NCI-H82 treated with DMSO at 0.1 percent for 48 hours (cell line): ENCODE measurements at regions not wholly inside any gene's neighbourhood (a gene's known extent, or its start where the extent isn't known, plus 50 kb on each side); places are given as distances from the start of the nearest gene placed in this dataset.
"Not testable (repeated sequence)": the region's sequence is repeated elsewhere in the genome, so short reads cannot be mapped to it uniquely, and the experiment has no call there.

Experiments
- DNase-seq: peaks from one replicate; lab custom pipeline; 2025; ENCODE audit not compliant: unreplicated experiment; lab: John Stamatoyannopoulos, UW

GRCh38 chr15:31178705-31179104, 77.2 kb upstream of the TRPM1 start:
- DNase-seq: no peak

GRCh38 chr15:31179693-31180092, 78.2 kb upstream of the TRPM1 start:
- no peak for DNase-seq

GRCh38 chr15:31193291-31193690, 91.8 kb upstream of the TRPM1 start:
- no peak for DNase-seq

GRCh38 chr15:31195871-31196270, 94.3 kb upstream of the TRPM1 start:
- no peak for DNase-seq

- DNase-seq: no peak
These were observed 96.2 kb upstream of the TRPM1 start for GRCh38 chr15:31197497-31198414.

GRCh38 chr15:31200735-31201151, 99.2 kb upstream of the TRPM1 start:
- peak; percentile 8 for DNase-seq

- DNase-seq: no peak
These were observed 101.4 kb upstream of the TRPM1 start for GRCh38 chr15:31202953-31203352.

- no peak for DNase-seq
These were observed 102.5 kb upstream of the TRPM1 start for GRCh38 chr15:31203999-31204398.

- DNase-seq: no peak
These were observed 105.1 kb upstream of the TRPM1 start for GRCh38 chr15:31206386-31207181.

- DNase-seq: no peak
These were observed 105.7 kb upstream of the TRPM1 start for GRCh38 chr15:31207246-31207645.

- DNase-seq: not testable (repeated sequence)
These were observed 106.3 kb upstream of the TRPM1 start for GRCh38 chr15:31207861-31208260.

- no peak for DNase-seq
These were observed 107.3 kb upstream of the TRPM1 start for GRCh38 chr15:31208817-31209216.

GRCh38 chr15:31211353-31211752, 109.8 kb upstream of the TRPM1 start:
- no peak for DNase-seq

GRCh38 chr15:31212326-31213080, 111.0 kb upstream of the TRPM1 start:
- DNase-seq: no peak

GRCh38 chr15:31214158-31214863, 112.3 kb upstream of the KLF13 start:
- DNase-seq: no peak

GRCh38 chr15:31214864-31215489, 111.7 kb upstream of the KLF13 start:
- DNase-seq: no peak

- DNase-seq: peak; percentile 50
These were observed 111.0 kb upstream of the KLF13 start for GRCh38 chr15:31215490-31216214.

GRCh38 chr15:31216215-31216911, 110.3 kb upstream of the KLF13 start:
- no peak for DNase-seq

GRCh38 chr15:31217067-31217466, 109.6 kb upstream of the KLF13 start:
- DNase-seq: no peak
